Stomach (tissue), 8 donors: ENCODE measurements at regions not wholly inside any gene's neighbourhood (a gene's known extent, or its start where the extent isn't known, plus 50 kb on each side); places are given as distances from the start of the nearest gene placed in this dataset.

Source experiments
- DNase-seq, 2 donors: peaks; one replicate each; pipeline versions ENCODE4 v3.0.0 to v3.0.0-alpha.2; 2013 to 2019
- H3K27ac ChIP-seq, 5 donors: fragments of 200-600 bp in 4 of 5; sonication (generic) in 4 of 5; one replicate each; pipeline ENCODE4 v1.5.1; 2013 to 2019; ENCODE audit warnings: mild to moderate bottlenecking in 1 of 5, moderate library complexity in 1 of 5
- H3K27me3 ChIP-seq, 3 donors: fragments of 200-600 bp; sonication (generic); one replicate each; pipeline ENCODE4 v1.5.1; 2017 to 2019; ENCODE audit warnings: mixed run types in 1 of 3
- H3K36me3 ChIP-seq, 4 donors: fragments of 200-600 bp; sonication (generic); 1 replicate in 3 of 4; 2 replicates in 1 of 4; pipeline ENCODE4 v1.5.1; 2016 to 2019
- H3K4me1 ChIP-seq, 4 donors: fragments of 200-600 bp; sonication (generic); one replicate each; pipeline ENCODE4 v1.5.1; 2016 to 2019
- H3K4me3 ChIP-seq, 4 donors: fragments of 200-600 bp; sonication (generic) in 3 of 4; one replicate each; pipeline ENCODE4 v1.5.1; 2016 to 2019; ENCODE audit warnings: mild to moderate bottlenecking in 1 of 4
- H3K9me3 ChIP-seq, 4 donors: fragments of 200-600 bp; sonication (generic); one replicate each; pipeline ENCODE4 v1.5.1; 2016 to 2019
- CTCF ChIP-seq, 7 experiments: fragments of 450-650 bp in 4 of 7; fragments of 200-600 bp in 3 of 7; sonication (generic) in 3 of 7; IDR thresholded peaks; one replicate each; pipeline ENCODE4 v1.5.1; 2016 to 2019; ENCODE audit warnings: antibody characterized with exemption in 7 of 7, control low read depth in 2 of 7, mild to moderate bottlenecking in 1 of 7
- EP300 ChIP-seq: sonication (generic); formaldehyde crosslinking; IDR thresholded peaks from one replicate; pipeline ENCODE4 v1.6.1; 2017; ENCODE audit warnings: antibody characterized with exemption
- POLR2A ChIP-seq, 4 donors: fragments of 450-650 bp; IDR thresholded peaks; one replicate each; pipeline ENCODE4 v1.6.1; 2016; ENCODE audit warnings: antibody characterized with exemption in 4 of 4, control low read depth in 2 of 4, mild to moderate bottlenecking in 1 of 4, moderate library complexity in 1 of 4
- POLR2AphosphoS5 ChIP-seq, 3 donors: sonication (generic); formaldehyde crosslinking; IDR thresholded peaks; one replicate each; pipeline ENCODE4 v1.6.1; 2016; ENCODE audit warnings: antibody characterized with exemption in 3 of 3
- WGBS, 5 donors: extraction: QIAGEN DNeasy Blood & Tissue Kit in 3 of 5; methylation state at CpG; one replicate each; pipeline versions ENCODE4 v1.1.5 to v1.1.7; 2013 to 2018; 5-methylcytosine and 5-hydroxymethylcytosine counted together
- intact Hi-C: fragments of 100-400 bp; cut with DNase I; formaldehyde crosslinking; loops from one replicate; pipeline ENCODE4 v1.15.1; 2023; ENCODE audit warnings: low total_unique reads
- donor health status: healthy with polysubstance abuse.
- donor health status: Bipolar disorder and iron deficiency.
- donor health status: healthy.

GRCh38 chr20:50249447-50250388, 59.1 kb downstream of the CEBPB start:
- no peak for TF ChIP-seq POLR2AphosphoS5 (IDR thresholded peaks at IDR 0.05)
- TF ChIP-seq CTCF (IDR thresholded peaks at IDR 0.05): no peak
- TF ChIP-seq POLR2A (IDR thresholded peaks at IDR 0.05): no peak
- no peak for TF ChIP-seq EP300
- intact Hi-C loops: no loop called here
- Histone ChIP-seq H3K27me3 (no peaks in the 10 kb centered on the region), H3K4me3 (no peak overlapping the region), H3K36me3 (no peaks in the 10 kb centered on the region), H3K4me1 (peaks cover 10 to 41% (median 25%) of the 10 kb centered on the region in 4 donors), H3K27ac (no peak overlapping the region), H3K9me3 (no peaks in the 10 kb centered on the region)
- WGBS, 5 donors: 49 to 65% (median 58%) methylated on average over 10 to 11 of the region's 11 CpGs
- no peak for DNase-seq

- Histone ChIP-seq H3K4me3 (no peak overlapping the region), H3K9me3 (no peaks in the 10 kb centered on the region), H3K27ac (no peak overlapping the region), H3K36me3 (no peaks in the 10 kb centered on the region), H3K27me3 (no peaks in the 10 kb centered on the region), H3K4me1 (peaks cover 10 to 31% (median 23%) of the 10 kb centered on the region in 4 donors)
- WGBS, 5 donors: 71 to 85% (median 82%) methylated on average over 6 to 15 of the region's 15 CpGs
- intact Hi-C loops: no loop called here
- TF ChIP-seq EP300: no peak
- TF ChIP-seq CTCF (IDR thresholded peaks at IDR 0.05): no peak
- TF ChIP-seq POLR2A (IDR thresholded peaks at IDR 0.05): no peak
- TF ChIP-seq POLR2AphosphoS5 (IDR thresholded peaks at IDR 0.05): no peak
- no peak for DNase-seq
Measured at GRCh38 chr20:50250679-50251382, 60.2 kb downstream of the CEBPB start.

GRCh38 chr20:50251383-50251748, 60.7 kb downstream of the CEBPB start:
- intact Hi-C loops: no loop called here
- no peaks in the 10 kb centered on the region for H3K36me3 ChIP-seq
- no peaks in the 10 kb centered on the region for H3K9me3 ChIP-seq
- no peak for DNase-seq
- no peak overlapping the region for H3K27ac ChIP-seq
- H3K4me1 ChIP-seq: peaks cover 10 to 26% (median 19%) of the 10 kb centered on the region in 4 donors
- TF ChIP-seq POLR2AphosphoS5 (IDR thresholded peaks at IDR 0.05) (no peak), EP300 (no peak), CTCF (IDR thresholded peaks at IDR 0.05) (no peak), POLR2A (IDR thresholded peaks at IDR 0.05) (no peak)
- H3K27me3 ChIP-seq: no peaks in the 10 kb centered on the region
- 89 to 96% (median 94%) methylated on average over 11 of the region's 11 CpGs for WGBS, 5 donors
- no peak overlapping the region for H3K4me3 ChIP-seq

- no peaks in the 10 kb centered on the region for H3K9me3 ChIP-seq
- TF ChIP-seq POLR2A (IDR thresholded peaks at IDR 0.05): no peak
- no peak for TF ChIP-seq EP300
- no peak for TF ChIP-seq CTCF (IDR thresholded peaks at IDR 0.05)
- no peak for TF ChIP-seq POLR2AphosphoS5 (IDR thresholded peaks at IDR 0.05)
- intact Hi-C loops: no loop called here
- no peaks in the 10 kb centered on the region for H3K27me3 ChIP-seq
- no peaks in the 10 kb centered on the region for H3K36me3 ChIP-seq
- H3K4me3 ChIP-seq: no peak overlapping the region
- 76 to 90% (median 86%) methylated on average over 7 of the region's 7 CpGs for WGBS, 5 donors
- no peak for DNase-seq
- H3K27ac ChIP-seq: no peak overlapping the region
- peaks cover 6 to 19% (median 12%) of the 10 kb centered on the region in 4 donors for H3K4me1 ChIP-seq
Measured at GRCh38 chr20:50251992-50252511, 61.4 kb downstream of the CEBPB start.
